ENCODE measurements at regions not wholly inside any gene's neighbourhood (a gene's known extent, or its start where the extent isn't known, plus 50 kb on each side); places are given as distances from the start of the nearest gene placed in this dataset.

GRCh38 chr1:30471307-30471706 is 252.1 kb downstream of the MATN1 start:
- H3K27me3 ChIP-seq (ENCODE audit: control insufficient read depth, insufficient read depth, low read length) = no peaks in the 10 kb centered on the region
- no peaks in the 10 kb centered on the region for H3K36me3 ChIP-seq (ENCODE audit: control insufficient read depth, insufficient read depth, low read length)
- H3K4me3 Mint-ChIP-seq = no peak overlapping the region
- no peaks in the 10 kb centered on the region for H3K9me3 ChIP-seq (ENCODE audit: control insufficient read depth in 2 of 2, low read length in 2 of 2)
- no peaks in the 10 kb centered on the region for H3K36me3 Mint-ChIP-seq
- H3K4me1 Mint-ChIP-seq = no peaks in the 10 kb centered on the region
- H3K27me3 Mint-ChIP-seq = no peaks in the 10 kb centered on the region
- no peaks in the 10 kb centered on the region for H3K9me3 Mint-ChIP-seq
- H3K27ac ChIP-seq (ENCODE audit: insufficient read depth, low read length, poor library complexity, severe bottlenecking) = no peak overlapping the region
- no peak overlapping the region for H3K27ac Mint-ChIP-seq
- DNase-seq = no peak
- no peak overlapping the region for H3K4me3 ChIP-seq (ENCODE audit: low read depth, low read length)
- no peak for ATAC-seq (ENCODE audit: low read depth in 2 of 2)
- no peaks in the 10 kb centered on the region for H3K4me1 ChIP-seq (ENCODE audit: control insufficient read depth, insufficient read depth, low read length, poor library complexity, severe bottlenecking)

DNA sequence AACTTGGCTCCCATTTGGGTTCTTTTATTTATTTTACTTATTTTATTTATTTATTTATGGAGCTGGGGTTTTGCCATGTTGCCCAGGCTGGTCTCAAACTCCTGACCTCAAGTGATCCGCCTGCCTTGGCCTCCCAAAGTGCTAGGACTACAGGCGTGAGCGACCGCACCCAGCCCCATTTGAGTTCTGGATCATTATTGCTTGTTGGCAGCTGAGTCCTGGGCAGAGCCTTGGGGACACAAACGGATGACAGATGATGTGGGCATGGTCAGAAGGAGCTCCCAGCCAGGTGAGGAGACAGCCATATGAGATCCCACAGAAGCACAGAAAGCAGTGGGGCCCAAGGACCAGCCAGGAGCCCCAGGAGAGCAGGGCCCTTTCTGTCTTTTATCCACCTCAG is 254.0 kb downstream of the MATN1 start:
- no peak overlapping the region for H3K4me3 ChIP-seq (ENCODE audit: low read depth, low read length)
- H3K27ac Mint-ChIP-seq = no peak overlapping the region
- DNase-seq = no peak
- ATAC-seq (ENCODE audit: low read depth in 2 of 2) = no peak
- H3K4me3 Mint-ChIP-seq = no peak overlapping the region
- no peaks in the 10 kb centered on the region for H3K27me3 ChIP-seq (ENCODE audit: control insufficient read depth, insufficient read depth, low read length)
- H3K36me3 Mint-ChIP-seq = no peaks in the 10 kb centered on the region
- H3K36me3 ChIP-seq (ENCODE audit: control insufficient read depth, insufficient read depth, low read length) = no peaks in the 10 kb centered on the region
- H3K9me3 Mint-ChIP-seq = no peaks in the 10 kb centered on the region
- H3K27me3 Mint-ChIP-seq = no peaks in the 10 kb centered on the region
- no peaks in the 10 kb centered on the region for H3K9me3 ChIP-seq (ENCODE audit: control insufficient read depth in 2 of 2, low read length in 2 of 2)
- no peak overlapping the region for H3K27ac ChIP-seq (ENCODE audit: insufficient read depth, low read length, poor library complexity, severe bottlenecking)
- H3K4me1 ChIP-seq (ENCODE audit: control insufficient read depth, insufficient read depth, low read length, poor library complexity, severe bottlenecking) = no peaks in the 10 kb centered on the region
- H3K4me1 Mint-ChIP-seq = no peaks in the 10 kb centered on the region

- no peaks in the 10 kb centered on the region for H3K4me1 Mint-ChIP-seq
Measured at GRCh38 chr1:30467101-30467500, 256.3 kb downstream of the MATN1 start.

GRCh38 chr1:30466610-30467009 is 256.8 kb downstream of the MATN1 start:
- no peak overlapping the region for H3K27ac Mint-ChIP-seq
- no peaks in the 10 kb centered on the region for H3K4me1 Mint-ChIP-seq
- no peaks in the 10 kb centered on the region for H3K9me3 Mint-ChIP-seq
- H3K4me3 Mint-ChIP-seq = no peak overlapping the region
- no peaks in the 10 kb centered on the region for H3K36me3 Mint-ChIP-seq
- Histone ChIP-seq H3K27me3 (ENCODE audit: control insufficient read depth, insufficient read depth, low read length) (no peaks in the 10 kb centered on the region), H3K27ac (ENCODE audit: insufficient read depth, low read length, poor library complexity, severe bottlenecking) (no peak overlapping the region), H3K4me1 (ENCODE audit: control insufficient read depth, insufficient read depth, low read length, poor library complexity, severe bottlenecking) (no peaks in the 10 kb centered on the region), H3K9me3 (ENCODE audit: control insufficient read depth in 2 of 2, low read length in 2 of 2) (no peaks in the 10 kb centered on the region), H3K4me3 (ENCODE audit: low read depth, low read length) (no peak overlapping the region), H3K36me3 (ENCODE audit: control insufficient read depth, insufficient read depth, low read length) (no peaks in the 10 kb centered on the region)
- ATAC-seq (ENCODE audit: low read depth in 2 of 2) = no peak
- no peak for DNase-seq
- H3K27me3 Mint-ChIP-seq = no peaks in the 10 kb centered on the region

More at GRCh38 chr1:30467101-30467500, 256.3 kb downstream of the MATN1 start:
- Histone ChIP-seq H3K4me1 (ENCODE audit: control insufficient read depth, insufficient read depth, low read length, poor library complexity, severe bottlenecking) (no peaks in the 10 kb centered on the region), H3K4me3 (ENCODE audit: low read depth, low read length) (no peak overlapping the region), H3K27me3 (ENCODE audit: control insufficient read depth, insufficient read depth, low read length) (no peaks in the 10 kb centered on the region), H3K9me3 (ENCODE audit: control insufficient read depth in 2 of 2, low read length in 2 of 2) (no peaks in the 10 kb centered on the region), H3K27ac (ENCODE audit: insufficient read depth, low read length, poor library complexity, severe bottlenecking) (no peak overlapping the region), H3K36me3 (ENCODE audit: control insufficient read depth, insufficient read depth, low read length) (no peaks in the 10 kb centered on the region)
- H3K27me3 Mint-ChIP-seq = no peaks in the 10 kb centered on the region
- ATAC-seq (ENCODE audit: low read depth in 2 of 2) (no peak), DNase-seq (no peak)
- H3K36me3 Mint-ChIP-seq = no peaks in the 10 kb centered on the region
- H3K9me3 Mint-ChIP-seq = no peaks in the 10 kb centered on the region
- H3K4me3 Mint-ChIP-seq = no peak overlapping the region
- H3K27ac Mint-ChIP-seq = no peak overlapping the region

DNA sequence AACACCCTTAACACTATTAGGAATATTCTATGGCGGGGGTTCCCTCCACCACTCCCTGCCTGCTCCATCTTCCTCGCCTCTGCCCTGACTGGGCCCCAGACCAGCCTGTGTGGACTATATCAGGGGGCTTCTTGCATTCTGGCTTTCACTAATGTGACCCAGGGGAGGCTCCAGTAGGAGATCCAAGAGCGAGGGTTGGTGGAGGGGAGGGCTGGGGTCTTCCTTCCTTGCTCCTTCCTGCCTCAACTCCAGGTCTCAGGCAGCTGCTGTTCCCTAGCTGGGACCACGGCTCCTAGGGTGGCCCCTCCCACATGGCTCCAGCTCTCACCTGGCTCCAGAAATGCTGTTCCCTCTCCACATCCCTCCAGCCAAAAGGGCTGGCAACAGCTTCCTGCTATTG is 257.4 kb downstream of the MATN1 start:
- H3K4me3 Mint-ChIP-seq = no peak overlapping the region
- Histone ChIP-seq H3K27ac (ENCODE audit: insufficient read depth, low read length, poor library complexity, severe bottlenecking) (no peak overlapping the region), H3K36me3 (ENCODE audit: control insufficient read depth, insufficient read depth, low read length) (no peaks in the 10 kb centered on the region), H3K4me1 (ENCODE audit: control insufficient read depth, insufficient read depth, low read length, poor library complexity, severe bottlenecking) (no peaks in the 10 kb centered on the region), H3K9me3 (ENCODE audit: control insufficient read depth in 2 of 2, low read length in 2 of 2) (no peaks in the 10 kb centered on the region), H3K4me3 (ENCODE audit: low read depth, low read length) (no peak overlapping the region), H3K27me3 (ENCODE audit: control insufficient read depth, insufficient read depth, low read length) (no peaks in the 10 kb centered on the region)
- no peaks in the 10 kb centered on the region for H3K9me3 Mint-ChIP-seq
- no peak overlapping the region for H3K27ac Mint-ChIP-seq
- H3K4me1 Mint-ChIP-seq = no peaks in the 10 kb centered on the region
- no peaks in the 10 kb centered on the region for H3K36me3 Mint-ChIP-seq
- H3K27me3 Mint-ChIP-seq = no peaks in the 10 kb centered on the region
- ATAC-seq (ENCODE audit: low read depth in 2 of 2) (no peak), DNase-seq (no peak)

- H3K27ac ChIP-seq (ENCODE audit: insufficient read depth, low read length, poor library complexity, severe bottlenecking) = no peak overlapping the region
- no peaks in the 10 kb centered on the region for H3K9me3 ChIP-seq (ENCODE audit: control insufficient read depth in 2 of 2, low read length in 2 of 2)
- DNase-seq = no peak
- Mint-ChIP-seq H3K36me3 (no peaks in the 10 kb centered on the region), H3K4me1 (no peaks in the 10 kb centered on the region), H3K27me3 (no peaks in the 10 kb centered on the region), H3K4me3 (no peak overlapping the region), H3K9me3 (no peaks in the 10 kb centered on the region), H3K27ac (no peak overlapping the region)
- no peaks in the 10 kb centered on the region for H3K36me3 ChIP-seq (ENCODE audit: control insufficient read depth, insufficient read depth, low read length)
- no peaks in the 10 kb centered on the region for H3K27me3 ChIP-seq (ENCODE audit: control insufficient read depth, insufficient read depth, low read length)
- ATAC-seq (ENCODE audit: low read depth in 2 of 2) = no peak
- no peaks in the 10 kb centered on the region for H3K4me1 ChIP-seq (ENCODE audit: control insufficient read depth, insufficient read depth, low read length, poor library complexity, severe bottlenecking)
- H3K4me3 ChIP-seq (ENCODE audit: low read depth, low read length) = no peak overlapping the region
Measured at GRCh38 chr1:30465096-30465495, 258.3 kb downstream of the MATN1 start.

DNA sequence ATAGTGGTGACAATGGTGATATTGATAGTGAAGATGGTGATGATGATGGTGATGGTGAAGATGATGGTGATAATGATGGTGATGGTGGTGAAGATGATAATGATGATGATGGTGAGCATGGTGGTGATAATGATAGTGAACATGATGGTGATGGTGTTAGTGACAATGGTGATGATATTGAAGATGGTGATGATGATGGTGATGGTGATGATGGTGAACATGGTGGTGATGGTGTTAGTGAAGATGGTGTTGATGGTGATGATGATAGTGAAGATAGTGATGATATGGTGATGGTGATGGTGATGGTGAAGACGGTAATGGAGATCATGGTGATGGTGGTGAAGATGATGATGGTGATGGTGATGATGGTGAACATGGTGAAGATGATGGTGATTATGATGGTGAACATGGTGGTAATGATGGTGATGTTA is 259.2 kb downstream of the MATN1 start:
- ATAC-seq (ENCODE audit: low read depth in 2 of 2) (no peak), DNase-seq (no peak)
- H3K4me3 Mint-ChIP-seq = no peak overlapping the region
- no peaks in the 10 kb centered on the region for H3K36me3 Mint-ChIP-seq
- Histone ChIP-seq H3K27me3 (ENCODE audit: control insufficient read depth, insufficient read depth, low read length) (no peaks in the 10 kb centered on the region), H3K4me3 (ENCODE audit: low read depth, low read length) (no peak overlapping the region), H3K36me3 (ENCODE audit: control insufficient read depth, insufficient read depth, low read length) (no peaks in the 10 kb centered on the region), H3K27ac (ENCODE audit: insufficient read depth, low read length, poor library complexity, severe bottlenecking) (no peak overlapping the region), H3K9me3 (ENCODE audit: control insufficient read depth in 2 of 2, low read length in 2 of 2) (no peaks in the 10 kb centered on the region), H3K4me1 (ENCODE audit: control insufficient read depth, insufficient read depth, low read length, poor library complexity, severe bottlenecking) (no peaks in the 10 kb centered on the region)
- H3K4me1 Mint-ChIP-seq = no peaks in the 10 kb centered on the region
- H3K27me3 Mint-ChIP-seq = no peaks in the 10 kb centered on the region
- no peak overlapping the region for H3K27ac Mint-ChIP-seq
- no peaks in the 10 kb centered on the region for H3K9me3 Mint-ChIP-seq

- ATAC-seq (ENCODE audit: low read depth in 2 of 2) = no peak
- no peak overlapping the region for H3K27ac ChIP-seq (ENCODE audit: insufficient read depth, low read length, poor library complexity, severe bottlenecking)
- DNase-seq = no peak
- H3K36me3 ChIP-seq (ENCODE audit: control insufficient read depth, insufficient read depth, low read length) = no peaks in the 10 kb centered on the region
- H3K27me3 ChIP-seq (ENCODE audit: control insufficient read depth, insufficient read depth, low read length) = no peaks in the 10 kb centered on the region
- Mint-ChIP-seq H3K4me3 (no peak overlapping the region), H3K36me3 (no peaks in the 10 kb centered on the region), H3K4me1 (no peaks in the 10 kb centered on the region), H3K9me3 (no peaks in the 10 kb centered on the region), H3K27me3 (no peaks in the 10 kb centered on the region), H3K27ac (no peak overlapping the region)
- no peaks in the 10 kb centered on the region for H3K9me3 ChIP-seq (ENCODE audit: control insufficient read depth in 2 of 2, low read length in 2 of 2)
- H3K4me1 ChIP-seq (ENCODE audit: control insufficient read depth, insufficient read depth, low read length, poor library complexity, severe bottlenecking) = no peaks in the 10 kb centered on the region
- H3K4me3 ChIP-seq (ENCODE audit: low read depth, low read length) = no peak overlapping the region
Measured at GRCh38 chr1:30462826-30463425, 260.5 kb downstream of the MATN1 start.
